ENCODE measurements at regions not wholly inside any gene's neighbourhood (a gene's known extent, or its start where the extent isn't known, plus 50 kb on each side); places are given as distances from the start of the nearest gene placed in this dataset.

- TF ChIP-seq MAX (IDR thresholded peaks at IDR 0.05) (no peak), CTCF (IDR thresholded peaks at IDR 0.05) (no peak), CEBPB (IDR thresholded peaks at IDR 0.05) (no peak), POLR2A (IDR thresholded peaks at IDR 0.05; ENCODE audit: low read length) (no peak), GATA3 (IDR thresholded peaks at IDR 0.05; ENCODE audit: borderline replicate concordance) (no peak), EP300 (IDR thresholded peaks at IDR 0.05) (no peak), ELK1 (IDR thresholded peaks at IDR 0.05; ENCODE audit: low read depth, low read length) (no peak), CHD2 (IDR thresholded peaks at IDR 0.05; ENCODE audit: low read length, partially characterized antibody) (no peak), RAD21 (conservative IDR thresholded peaks at IDR 0.05 in 1 of 2, IDR thresholded peaks at IDR 0.05 in 1 of 2) (no peak), CHD4 (IDR thresholded peaks at IDR 0.05; ENCODE audit: borderline replicate concordance) (no peak), MAFK (IDR thresholded peaks at IDR 0.05; ENCODE audit: partially characterized antibody) (no peak), USF2 (IDR thresholded peaks at IDR 0.05) (no peak), EHF (CRISPR knock-in tag; IDR thresholded peaks at IDR 0.05) (no peak)
Measured at GRCh38 chr5:146952168-146952567, 73.6 kb upstream of the PPP2R2B start.
